Loucy (cell line): ENCODE measurements at regions not wholly inside any gene's neighbourhood (a gene's known extent, or its start where the extent isn't known, plus 50 kb on each side); places are given as distances from the start of the nearest gene placed in this dataset.

Experiments used
- H2AFZ ChIP-seq: fragments of 200-600 bp; sonication (generic); 2 replicates; pipeline ENCODE4 v1.6.0; 2016; ENCODE audit warnings: antibody characterized with exemption, mild to moderate bottlenecking, low read length, moderate library complexity
- H3F3A ChIP-seq: fragments of 200-600 bp; 2 replicates; pipeline ENCODE4 v1.6.0; 2016; ENCODE audit warnings: antibody characterized with exemption, low read depth, mild to moderate bottlenecking
- H3K27me3 ChIP-seq: fragments of 200-600 bp; sonication (generic); 2 replicates; pipeline ENCODE4 v1.6.1; 2014; ENCODE audit warnings: low read length, mild to moderate bottlenecking; ENCODE audit not compliant: insufficient read depth, poor library complexity, severe bottlenecking
- H3K36me3 ChIP-seq: fragments of 200-600 bp; sonication (generic); 2 replicates; pipeline ENCODE4 v1.6.1; 2016; ENCODE audit warnings: low read length; ENCODE audit not compliant: insufficient read depth
- H3K4me1 ChIP-seq: fragments of 200-600 bp; sonication (generic); 2 replicates; pipeline ENCODE4 v1.5.1; 2014; ENCODE audit warnings: low read length, mild to moderate bottlenecking; ENCODE audit not compliant: insufficient read depth, poor library complexity, severe bottlenecking
- H3K4me2 ChIP-seq: fragments of 200-600 bp; sonication (generic); 2 replicates; pipeline ENCODE4 v1.6.0; 2014; ENCODE audit warnings: antibody characterized with exemption, low read length, low read depth, mild to moderate bottlenecking; ENCODE audit not compliant: poor library complexity, severe bottlenecking
- H3K4me3 ChIP-seq: fragments of 200-600 bp; sonication (generic); 2 replicates; pipeline ENCODE4 v1.5.1; 2014; ENCODE audit warnings: low read length, mild to moderate bottlenecking, mixed read lengths; ENCODE audit not compliant: poor library complexity, severe bottlenecking
- H3K79me2 ChIP-seq: fragments of 200-600 bp; sonication (generic); 2 replicates; pipeline ENCODE4 v1.6.1; 2014; ENCODE audit warnings: low read length; ENCODE audit not compliant: insufficient read depth
- H3K9ac ChIP-seq: fragments of 200-600 bp; sonication (generic); 2 replicates; pipeline ENCODE4 v1.6.0; 2014; ENCODE audit warnings: mild to moderate bottlenecking, low read depth, low read length, moderate library complexity; ENCODE audit not compliant: poor library complexity, severe bottlenecking
- H3K9me2 ChIP-seq: fragments of 200-600 bp; sonication (generic); replicated peaks from 2 replicates; pipeline ENCODE4 v1.6.1; 2016; ENCODE audit warnings: low read depth, low read length, mixed read lengths
- H3K9me3 ChIP-seq: fragments of 200-600 bp; sonication (generic); 2 replicates; pipeline ENCODE4 v1.6.1; 2014; ENCODE audit warnings: mild to moderate bottlenecking, antibody characterized with exemption, low read length, low read depth; ENCODE audit not compliant: insufficient read depth
- H4K20me1 ChIP-seq: fragments of 200-600 bp; sonication (generic); 2 replicates; pipeline ENCODE4 v1.6.0; 2014; ENCODE audit warnings: antibody characterized with exemption, low read length, mild to moderate bottlenecking; ENCODE audit not compliant: insufficient read depth, poor library complexity, severe bottlenecking
- EZH2phosphoT487 ChIP-seq: fragments of 200-600 bp; IDR thresholded peaks from 2 replicates; pipeline ENCODE4 v1.6.1; 2018; ENCODE audit warnings: antibody characterized with exemption, mild to moderate bottlenecking, moderate library complexity, borderline replicate concordance
- TF ChIP-seq, protein P1 (sequence below): fragments of 200-600 bp; sonication (generic); conservative IDR thresholded peaks from 2 replicates; pipeline ENCODE4 v1.5.1; 2014; ENCODE audit warnings: mild to moderate bottlenecking, antibody characterized with exemption, low read length

DNA sequence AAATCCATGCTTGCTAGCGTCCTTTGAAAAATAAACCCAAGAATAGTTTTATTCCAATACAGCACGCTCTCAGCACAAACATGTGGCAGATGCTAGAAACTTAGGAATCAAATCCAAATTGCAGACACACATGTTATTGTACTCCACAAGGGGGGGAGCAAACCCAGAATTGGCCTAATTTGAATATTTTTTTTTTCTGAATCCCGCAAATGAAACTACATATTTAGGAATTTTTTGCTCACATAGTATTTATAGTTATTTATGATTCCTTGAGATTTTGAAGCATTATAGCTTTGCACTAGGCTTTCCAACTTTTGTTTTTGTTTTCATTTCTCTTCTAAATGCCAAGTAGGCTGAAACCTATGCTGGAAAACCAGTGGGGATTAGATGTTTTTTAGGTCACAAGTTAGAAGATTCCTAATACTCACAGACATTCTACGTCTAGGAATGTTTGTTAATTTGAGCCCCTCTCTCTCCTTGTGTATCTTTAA, 59.3 kb upstream of the CDH11 start:
- no peak overlapping the region for H3K4me3 ChIP-seq
- no peaks in the 10 kb centered on the region for H4K20me1 ChIP-seq
- H3K4me2 ChIP-seq, result no peak overlapping the region
- no peak overlapping the region for H3K9ac ChIP-seq
- H3F3A ChIP-seq, result no peaks in the 10 kb centered on the region
- no peaks in the 10 kb centered on the region for H3K27me3 ChIP-seq
- no peaks in the 10 kb centered on the region for H3K79me2 ChIP-seq
- TF ChIP-seq, protein P1, sequence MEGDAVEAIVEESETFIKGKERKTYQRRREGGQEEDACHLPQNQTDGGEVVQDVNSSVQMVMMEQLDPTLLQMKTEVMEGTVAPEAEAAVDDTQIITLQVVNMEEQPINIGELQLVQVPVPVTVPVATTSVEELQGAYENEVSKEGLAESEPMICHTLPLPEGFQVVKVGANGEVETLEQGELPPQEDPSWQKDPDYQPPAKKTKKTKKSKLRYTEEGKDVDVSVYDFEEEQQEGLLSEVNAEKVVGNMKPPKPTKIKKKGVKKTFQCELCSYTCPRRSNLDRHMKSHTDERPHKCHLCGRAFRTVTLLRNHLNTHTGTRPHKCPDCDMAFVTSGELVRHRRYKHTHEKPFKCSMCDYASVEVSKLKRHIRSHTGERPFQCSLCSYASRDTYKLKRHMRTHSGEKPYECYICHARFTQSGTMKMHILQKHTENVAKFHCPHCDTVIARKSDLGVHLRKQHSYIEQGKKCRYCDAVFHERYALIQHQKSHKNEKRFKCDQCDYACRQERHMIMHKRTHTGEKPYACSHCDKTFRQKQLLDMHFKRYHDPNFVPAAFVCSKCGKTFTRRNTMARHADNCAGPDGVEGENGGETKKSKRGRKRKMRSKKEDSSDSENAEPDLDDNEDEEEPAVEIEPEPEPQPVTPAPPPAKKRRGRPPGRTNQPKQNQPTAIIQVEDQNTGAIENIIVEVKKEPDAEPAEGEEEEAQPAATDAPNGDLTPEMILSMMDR, result no peak
- no peak for TF ChIP-seq EZH2phosphoT487
- no peaks in the 10 kb centered on the region for H3K4me1 ChIP-seq
- no peaks in the 10 kb centered on the region for H3K9me3 ChIP-seq
- H3K9me2 ChIP-seq, result no peaks in the 10 kb centered on the region
- no peak overlapping the region for H2AFZ ChIP-seq
- H3K36me3 ChIP-seq, result no peaks in the 10 kb centered on the region

DNA sequence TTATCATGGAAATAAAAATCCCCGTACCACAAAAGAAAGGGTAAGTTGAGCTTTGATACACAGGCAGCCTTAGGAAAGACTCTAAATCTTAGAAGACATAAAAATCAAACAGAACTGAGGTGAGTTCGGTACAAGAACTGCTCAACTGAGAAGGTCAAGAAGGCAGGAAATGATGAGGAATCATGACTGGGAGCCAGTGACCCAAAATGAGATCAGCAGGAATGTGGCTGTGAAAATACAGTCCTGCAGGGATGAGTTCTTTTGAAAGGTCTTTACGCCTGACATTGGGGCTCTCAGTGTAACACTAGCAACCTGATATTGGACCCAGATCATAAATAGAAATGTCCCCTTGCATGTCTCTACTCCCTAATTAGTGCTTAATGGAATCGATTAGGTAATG, 56.3 kb upstream of the CDH11 start:
- H3K27me3 ChIP-seq, result no peaks in the 10 kb centered on the region
- H3K4me1 ChIP-seq, result no peaks in the 10 kb centered on the region
- H3K79me2 ChIP-seq, result no peaks in the 10 kb centered on the region
- TF ChIP-seq, protein P1, result no peak
- TF ChIP-seq EZH2phosphoT487, result no peak
- no peak overlapping the region for H3K4me2 ChIP-seq
- H3K4me3 ChIP-seq, result no peak overlapping the region
- no peaks in the 10 kb centered on the region for H3F3A ChIP-seq
- H3K9me2 ChIP-seq, result no peaks in the 10 kb centered on the region
- H3K9me3 ChIP-seq, result no peaks in the 10 kb centered on the region
- no peak overlapping the region for H2AFZ ChIP-seq
- no peak overlapping the region for H3K9ac ChIP-seq
- H3K36me3 ChIP-seq, result no peaks in the 10 kb centered on the region
- no peaks in the 10 kb centered on the region for H4K20me1 ChIP-seq

DNA sequence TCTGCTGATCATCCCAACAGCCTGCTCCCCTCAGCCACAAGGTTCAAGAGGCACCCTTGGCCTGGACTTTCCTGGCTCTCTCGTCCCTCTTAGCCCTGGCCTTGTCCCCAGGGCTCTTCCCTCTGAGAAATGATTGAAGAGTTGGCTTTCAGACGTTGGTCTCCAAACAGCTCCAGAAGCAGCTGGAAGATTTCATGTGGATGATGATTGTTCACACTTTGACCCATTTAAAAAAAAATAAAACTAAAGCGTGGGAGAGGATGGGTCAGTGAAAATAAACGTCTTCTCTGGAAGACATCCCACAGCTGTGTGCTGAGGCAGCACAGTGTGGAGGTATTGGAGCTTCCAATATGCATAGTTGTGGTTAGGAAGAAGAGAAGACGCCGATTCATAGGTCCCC, 54.7 kb upstream of the CDH11 start:
- no peak for TF ChIP-seq EZH2phosphoT487
- TF ChIP-seq, protein P1, result no peak
- Histone ChIP-seq H2AFZ (no peak overlapping the region), H3K79me2 (no peaks in the 10 kb centered on the region), H4K20me1 (no peaks in the 10 kb centered on the region), H3K4me2 (no peak overlapping the region), H3F3A (no peaks in the 10 kb centered on the region), H3K27me3 (no peaks in the 10 kb centered on the region), H3K4me3 (no peak overlapping the region), H3K36me3 (no peaks in the 10 kb centered on the region), H3K9me2 (no peaks in the 10 kb centered on the region), H3K9me3 (no peaks in the 10 kb centered on the region), H3K4me1 (no peaks in the 10 kb centered on the region), H3K9ac (no peak overlapping the region)
